HG03060 (cell line): ENCODE measurements at regions not wholly inside any gene's neighbourhood (a gene's known extent, or its start where the extent isn't known, plus 50 kb on each side); places are given as distances from the start of the nearest gene placed in this dataset.

ENCODE experiments used
- ATAC-seq: cut with Tn5 transposase; IDR thresholded peaks from one replicate; pipeline ENCODE4 v1.9.1; 2021; ENCODE audit warnings: low read depth, moderate number of reproducible peaks; ENCODE audit not compliant: unreplicated experiment

DNA sequence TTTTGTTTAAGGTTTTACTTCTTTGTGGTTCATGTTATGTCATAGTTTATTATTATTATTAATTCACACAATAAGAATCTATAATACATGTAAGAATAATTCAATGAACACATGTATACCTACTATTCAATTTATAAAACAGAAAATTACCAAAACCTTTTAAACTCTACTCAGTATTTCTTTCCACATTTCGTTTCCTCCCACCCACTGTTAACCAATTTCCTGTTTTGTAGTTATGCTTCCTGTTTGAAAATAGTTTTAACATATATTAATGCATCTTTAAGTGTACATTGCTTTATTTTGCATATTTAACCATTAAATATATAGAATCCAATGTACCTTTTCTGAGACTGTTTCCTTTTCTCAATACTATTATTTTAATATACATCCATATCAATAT, 397.9 kb upstream of the SPTLC3 start:
- ATAC-seq: no peak

DNA sequence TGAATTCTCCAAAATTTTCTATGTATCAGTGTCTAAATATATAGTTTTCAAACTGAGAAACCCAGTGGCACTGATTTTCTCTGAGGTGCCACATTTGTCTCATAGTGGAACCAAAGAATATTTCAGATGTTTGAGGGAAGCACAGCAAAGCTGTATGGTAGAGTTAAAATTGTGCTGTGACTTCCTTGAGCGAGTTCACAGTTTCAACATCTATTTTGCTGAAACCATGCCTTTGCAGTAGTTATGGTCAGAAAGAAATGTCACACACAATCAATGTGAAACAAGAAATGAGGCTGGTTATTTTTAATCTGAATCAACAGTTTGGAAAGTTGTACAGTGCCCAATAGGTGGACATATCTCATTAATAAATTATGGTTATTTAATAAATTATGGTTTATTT, 394.0 kb upstream of the SPTLC3 start:
- ATAC-seq: no peak

DNA sequence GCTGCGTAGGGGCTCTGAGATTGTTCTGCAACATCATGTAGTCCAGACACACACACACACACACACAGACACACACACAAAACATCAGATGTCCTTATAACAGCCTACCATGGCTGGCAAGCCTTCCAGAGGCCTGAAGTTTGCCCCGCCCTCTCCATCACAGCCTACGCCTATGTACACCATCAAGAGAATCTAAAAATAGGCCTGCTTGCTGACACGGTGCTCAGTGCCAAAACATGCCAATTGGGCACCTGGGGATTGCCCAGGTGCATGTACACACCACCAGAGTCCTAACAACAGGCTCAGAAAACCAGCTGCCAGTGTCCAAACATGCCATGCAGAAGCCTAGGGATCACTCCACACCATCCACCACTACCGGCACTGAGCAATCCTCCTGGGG, 391.7 kb upstream of the SPTLC3 start:
- no peak for ATAC-seq

DNA sequence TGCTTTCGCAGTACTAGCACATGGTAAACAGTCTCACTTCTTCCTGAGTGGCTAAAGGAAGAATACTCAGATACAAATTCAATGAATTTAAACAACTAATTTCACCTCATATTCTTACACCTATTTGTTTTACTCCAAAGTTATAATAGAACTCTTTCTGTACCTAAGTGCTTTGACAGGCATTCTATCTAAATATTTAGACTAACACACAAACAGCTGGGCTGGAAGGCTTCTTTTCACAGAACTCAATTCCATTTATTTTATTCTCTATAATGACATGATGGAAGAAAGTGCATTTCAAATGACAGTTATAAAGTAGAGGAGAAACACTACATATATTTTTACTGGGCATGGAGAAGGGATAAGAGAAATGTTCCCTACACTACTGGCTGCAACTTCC, 384.9 kb upstream of the SPTLC3 start:
- no peak for ATAC-seq

DNA sequence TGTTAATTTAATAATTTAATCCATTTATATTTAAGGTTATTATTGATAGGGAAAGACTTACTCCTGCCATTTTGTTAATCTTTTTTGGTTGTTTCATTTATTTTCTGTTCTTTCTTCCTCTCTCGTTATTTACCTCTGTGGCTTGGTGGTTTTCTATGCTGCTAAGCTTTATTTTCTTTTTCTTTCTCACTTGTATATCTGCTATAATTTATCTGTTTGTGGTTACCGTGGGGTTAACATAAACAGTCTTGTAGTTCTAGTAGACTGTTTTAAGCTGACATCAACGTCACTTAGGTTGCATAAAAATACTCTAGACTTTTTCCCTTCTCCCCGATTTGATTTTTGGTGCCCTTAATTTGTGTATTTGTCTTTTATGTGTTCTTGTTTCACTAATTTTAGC, 381.3 kb upstream of the SPTLC3 start:
- ATAC-seq: no peak

DNA sequence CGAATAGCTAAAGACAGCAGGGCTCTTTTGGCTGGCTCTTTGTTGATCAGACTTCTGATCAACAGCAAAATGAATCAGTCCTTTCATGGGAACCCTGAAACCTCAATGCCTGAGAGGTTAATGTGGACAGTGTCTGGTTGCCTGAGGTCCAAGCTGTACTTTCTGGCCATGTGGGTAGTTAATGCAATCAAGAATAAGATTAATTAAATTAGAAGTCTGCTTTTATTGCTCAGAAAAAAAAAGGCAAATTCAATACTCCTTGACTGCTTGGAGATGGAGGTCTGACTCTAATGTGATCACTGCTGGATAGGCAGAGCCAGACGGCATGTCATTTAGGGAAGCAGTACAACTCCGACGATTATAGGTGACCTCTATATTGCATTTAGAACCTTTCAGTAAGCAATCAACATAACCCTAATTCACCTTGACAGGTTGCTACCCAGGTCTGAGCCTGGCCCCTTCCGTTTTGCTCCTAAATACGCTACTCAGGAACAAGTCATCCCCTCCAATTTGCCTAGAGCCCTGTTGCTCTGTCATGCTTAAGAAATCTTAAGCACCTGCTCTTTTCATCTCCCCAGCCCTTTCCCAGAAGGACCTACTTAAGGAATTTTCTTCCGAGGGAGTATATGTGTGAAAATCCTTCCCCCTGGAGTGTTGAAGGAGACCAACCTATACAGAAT, 370.0 kb upstream of the SPTLC3 start:
- no peak for ATAC-seq

DNA sequence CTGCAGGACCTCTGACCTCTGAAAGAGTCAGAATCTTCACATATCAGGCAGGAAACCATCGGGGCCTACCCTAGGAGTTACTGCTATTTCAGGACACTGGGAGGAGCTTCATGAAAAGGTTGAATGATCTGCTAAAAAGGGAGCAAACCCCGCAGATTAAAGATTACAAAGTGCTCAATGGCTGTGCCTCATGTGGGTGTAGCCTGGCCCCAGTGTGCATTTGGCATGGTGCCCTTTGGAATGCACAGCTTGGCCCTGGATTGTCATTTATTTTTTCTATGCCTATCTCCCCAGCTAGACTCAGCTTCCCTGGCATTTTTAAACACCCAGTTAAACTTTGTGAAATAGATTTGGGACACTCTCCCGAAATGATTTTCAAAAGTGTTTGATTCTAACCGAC, 368.5 kb upstream of the SPTLC3 start:
- ATAC-seq: no peak

DNA sequence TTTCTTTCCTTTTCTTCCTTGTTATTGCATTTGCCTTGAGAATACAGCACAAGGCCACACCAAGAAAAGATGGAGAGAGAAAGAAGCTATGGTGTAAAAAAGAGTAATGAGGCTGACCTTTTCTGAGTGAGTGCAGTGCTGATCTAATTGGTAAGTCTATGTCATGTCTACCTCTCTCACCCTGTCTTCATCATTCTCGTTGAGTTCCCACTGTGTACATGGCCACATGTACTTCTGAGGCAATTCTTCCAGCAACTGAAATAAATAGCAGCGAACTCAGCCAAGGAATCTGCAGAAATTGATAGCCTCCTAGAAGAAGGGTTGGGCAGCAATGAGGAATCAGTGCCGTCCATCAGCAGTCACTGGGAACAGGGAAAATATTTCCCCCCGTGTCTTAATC, 367.2 kb upstream of the SPTLC3 start:
- no peak for ATAC-seq

DNA sequence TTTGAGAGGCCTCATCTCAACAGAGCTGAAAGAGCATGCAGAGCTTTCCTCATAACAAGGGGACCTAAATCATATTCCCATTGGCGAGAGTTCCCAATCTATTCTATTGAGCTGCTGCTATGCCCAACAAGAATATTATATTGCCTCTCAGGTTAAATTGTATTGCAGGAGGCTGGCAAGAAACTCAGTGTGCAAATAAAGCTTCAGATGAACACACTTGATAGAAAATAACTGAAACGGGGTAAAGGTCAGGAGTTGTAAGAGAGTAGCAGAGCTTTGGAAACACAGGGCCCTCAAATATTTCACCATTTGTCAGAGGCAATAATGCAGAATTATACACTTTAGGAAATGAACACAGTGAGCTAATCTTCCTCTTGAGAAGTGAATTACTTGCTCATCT, 364.3 kb upstream of the SPTLC3 start:
- no peak for ATAC-seq

DNA sequence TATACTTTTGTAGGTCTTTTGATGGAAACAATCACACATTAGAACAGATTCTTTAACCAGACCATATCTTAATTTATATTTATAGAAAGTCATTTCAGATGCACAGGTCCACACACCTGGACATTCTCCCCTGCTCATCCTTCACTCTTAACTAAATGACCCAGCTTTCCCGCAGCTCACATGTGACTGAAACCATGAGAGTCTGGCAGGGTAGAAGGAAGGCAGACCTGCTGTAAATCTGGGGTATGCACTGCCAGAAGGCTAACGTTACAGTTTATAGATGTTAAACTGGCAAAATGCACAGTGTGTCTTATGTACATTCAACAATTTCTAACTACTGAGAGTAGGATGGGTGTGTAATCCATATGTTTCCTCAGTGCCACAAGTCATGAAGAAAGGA, 359.5 kb upstream of the SPTLC3 start:
- no peak for ATAC-seq

DNA sequence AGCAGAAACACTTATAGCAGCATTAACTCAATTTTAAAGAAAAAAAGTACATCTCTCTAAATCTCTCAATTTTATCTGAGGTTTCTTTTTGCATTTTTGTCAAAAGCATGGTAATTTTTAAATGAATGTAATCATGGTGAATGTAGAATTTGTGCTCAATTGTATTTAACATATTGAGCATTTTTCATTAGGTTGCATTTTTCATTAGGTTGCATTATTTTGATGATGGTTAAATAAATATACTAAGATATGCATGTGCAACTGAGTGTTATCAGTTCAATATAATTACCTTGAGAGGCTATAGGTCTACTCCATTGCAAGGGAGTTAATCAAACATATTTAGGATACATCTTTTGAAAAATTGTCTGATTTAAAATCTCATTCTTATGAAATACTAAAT, 355.1 kb upstream of the SPTLC3 start:
- ATAC-seq: no peak

DNA sequence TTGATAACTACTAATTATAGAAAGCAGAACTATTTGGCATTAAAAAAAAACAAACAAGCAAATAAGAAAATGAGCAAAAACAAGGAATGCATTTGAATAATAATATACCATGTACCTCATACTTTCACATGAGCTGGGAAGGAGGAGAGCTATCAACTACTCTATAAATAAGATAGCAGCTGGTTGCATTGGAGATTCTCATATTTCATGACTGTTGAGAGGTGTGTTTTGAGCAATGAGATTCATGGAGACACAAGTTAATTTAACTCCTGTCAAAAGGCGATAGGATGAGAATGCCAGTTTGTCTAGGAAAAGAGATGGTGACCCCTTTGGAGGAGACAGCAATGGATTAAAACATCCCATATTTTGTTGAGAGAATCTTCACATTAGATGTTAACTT, 348.8 kb upstream of the SPTLC3 start:
- ATAC-seq: no peak

DNA sequence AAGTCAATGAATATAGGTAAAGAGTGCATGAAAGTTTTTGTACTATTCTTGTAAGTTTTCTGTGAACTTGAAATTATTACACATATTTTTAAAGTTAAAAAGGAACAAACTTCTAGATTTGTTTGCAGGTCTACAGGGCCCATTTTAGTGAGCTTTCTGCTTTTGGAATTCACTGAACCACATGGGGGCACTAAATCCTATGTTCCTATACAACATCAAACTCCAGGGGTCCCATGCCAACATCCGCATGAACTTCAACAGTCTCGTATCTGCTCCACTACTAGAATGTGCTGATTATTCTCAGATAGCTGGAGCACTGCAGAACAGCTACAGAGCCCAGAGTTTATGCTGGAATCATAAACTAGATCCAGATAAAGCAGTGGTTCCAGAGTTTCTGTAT, 347.9 kb upstream of the SPTLC3 start:
- ATAC-seq: no peak

DNA sequence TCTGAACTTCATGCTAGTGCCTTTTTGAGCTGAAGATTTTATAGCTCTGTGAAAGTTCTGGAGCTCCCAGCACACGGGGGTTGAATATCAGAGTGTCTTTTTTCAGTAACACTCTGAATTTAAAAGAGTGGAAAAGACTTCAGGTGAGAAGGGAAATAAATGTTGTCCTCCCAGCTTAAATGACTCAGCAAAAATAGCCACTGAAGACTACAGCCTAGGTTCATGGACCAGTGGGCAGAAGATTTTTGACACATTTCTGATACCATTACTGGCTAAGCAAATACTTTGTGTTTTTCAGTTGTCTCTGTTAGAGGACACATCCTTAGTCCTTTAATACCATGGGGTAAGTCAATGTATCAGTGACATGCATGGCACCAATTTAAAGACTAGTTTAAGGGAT, 338.5 kb upstream of the SPTLC3 start:
- no peak for ATAC-seq

DNA sequence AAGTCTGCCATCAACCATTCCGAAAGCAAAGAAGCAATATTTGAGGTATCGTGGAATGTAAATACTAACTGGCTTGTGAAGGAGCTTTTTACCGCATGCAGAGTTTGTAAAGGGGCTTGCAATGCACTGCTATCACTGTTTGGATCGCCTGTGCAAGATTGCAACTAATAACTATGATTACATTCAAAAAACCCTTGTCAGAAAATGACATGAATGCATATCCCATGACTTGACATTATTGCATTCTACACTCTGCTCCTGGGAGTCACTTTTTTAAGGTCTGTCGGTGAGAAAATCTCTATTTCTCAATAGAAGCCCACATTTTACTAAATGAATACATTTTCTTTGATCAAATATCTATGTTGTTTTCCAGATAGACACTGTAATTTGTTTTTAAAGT, 335.4 kb upstream of the SPTLC3 start:
- no peak for ATAC-seq

DNA sequence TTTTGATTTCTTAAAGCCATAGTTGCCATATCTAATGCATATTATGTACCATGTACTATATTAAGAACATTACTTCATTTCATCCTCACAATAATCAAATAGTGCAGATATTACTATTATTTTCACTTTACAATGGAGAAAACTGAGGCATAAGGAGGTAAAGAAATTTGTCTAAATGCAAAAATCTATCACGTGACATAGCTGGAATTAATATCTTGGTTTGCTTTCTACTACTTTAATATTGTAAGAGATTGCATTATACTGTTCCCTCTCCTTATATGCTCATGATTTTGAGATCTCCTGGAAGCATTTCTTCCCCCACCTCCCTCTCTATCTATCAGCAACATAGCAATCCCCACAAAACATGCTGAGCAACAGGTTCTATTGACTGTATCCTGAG, 330.8 kb upstream of the SPTLC3 start:
- ATAC-seq: no peak

DNA sequence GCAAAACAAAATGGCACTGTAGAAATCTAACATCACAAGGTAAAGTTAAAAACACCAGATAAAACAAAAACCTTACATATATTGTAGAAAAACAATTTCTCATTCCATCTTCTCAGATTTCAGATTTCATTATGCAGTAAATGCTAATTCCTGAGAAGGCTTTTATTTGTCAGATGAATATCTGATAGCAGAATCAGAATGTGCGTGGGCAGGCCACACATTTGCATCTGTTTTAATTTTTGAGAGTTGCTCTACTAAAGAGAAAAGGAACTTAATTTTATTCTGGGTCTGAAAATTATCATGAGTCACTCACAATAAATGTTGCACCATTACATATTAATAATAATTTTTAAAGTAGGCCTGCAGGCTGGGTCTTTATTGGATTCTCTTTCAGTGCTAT, 329.3 kb upstream of the SPTLC3 start:
- ATAC-seq: no peak

DNA sequence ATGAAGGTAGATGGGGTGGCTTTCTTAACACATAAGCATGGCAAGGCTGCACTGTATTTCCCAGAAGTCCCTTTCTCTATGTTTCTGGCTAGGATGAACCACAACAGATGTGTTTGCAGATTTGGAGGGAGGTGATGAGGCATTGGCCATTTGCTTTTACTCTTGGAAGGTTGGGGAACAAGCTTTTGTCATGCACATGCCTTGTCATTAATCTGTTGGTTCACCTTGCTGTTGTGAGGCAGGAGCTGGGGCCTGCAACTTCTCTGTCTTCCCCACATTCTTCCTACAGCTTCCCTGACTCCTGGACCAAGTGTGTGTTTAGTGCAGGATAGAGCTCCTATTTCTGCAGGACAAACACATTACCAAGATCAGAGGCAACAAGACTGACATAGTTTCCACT, 326.2 kb upstream of the SPTLC3 start:
- ATAC-seq: no peak

DNA sequence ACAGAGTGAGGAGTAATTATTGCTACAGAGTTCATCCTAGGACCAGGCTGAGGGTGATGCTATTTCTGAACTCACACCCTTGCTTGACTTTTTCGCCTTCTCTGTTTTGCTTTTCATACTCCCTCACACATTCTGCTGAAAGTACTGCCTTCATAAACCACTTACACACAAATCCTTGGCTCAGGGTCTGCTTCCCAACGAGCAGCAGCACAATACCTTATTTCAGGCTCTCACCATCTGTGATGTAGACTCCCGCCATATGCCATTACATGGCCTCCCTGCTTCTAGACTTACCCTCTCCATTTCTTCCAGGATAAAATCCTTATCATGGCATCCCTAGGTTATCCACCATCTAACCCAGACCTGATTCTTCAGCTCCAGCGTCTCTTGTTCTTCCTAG, 321.3 kb upstream of the SPTLC3 start:
- no peak for ATAC-seq

DNA sequence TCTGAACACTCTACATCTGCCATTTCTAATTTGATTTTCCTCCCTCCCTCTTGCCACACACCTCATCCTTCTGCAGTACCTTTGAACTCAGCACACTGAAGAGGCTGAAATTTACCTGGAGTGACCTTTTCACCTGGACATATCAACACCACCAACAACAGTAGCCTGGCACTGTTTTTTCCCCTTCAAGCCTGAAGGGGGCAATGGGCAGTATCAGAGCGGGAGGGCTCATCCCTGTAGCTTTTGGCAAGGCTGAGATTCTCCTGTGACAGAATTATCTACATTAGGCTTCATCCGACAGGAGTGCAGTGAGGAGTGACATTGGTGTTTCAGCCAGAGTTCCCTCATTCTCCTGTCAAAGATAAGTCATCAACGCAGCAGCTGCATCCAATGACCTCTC, 312.8 kb upstream of the SPTLC3 start:
- ATAC-seq: no peak

DNA sequence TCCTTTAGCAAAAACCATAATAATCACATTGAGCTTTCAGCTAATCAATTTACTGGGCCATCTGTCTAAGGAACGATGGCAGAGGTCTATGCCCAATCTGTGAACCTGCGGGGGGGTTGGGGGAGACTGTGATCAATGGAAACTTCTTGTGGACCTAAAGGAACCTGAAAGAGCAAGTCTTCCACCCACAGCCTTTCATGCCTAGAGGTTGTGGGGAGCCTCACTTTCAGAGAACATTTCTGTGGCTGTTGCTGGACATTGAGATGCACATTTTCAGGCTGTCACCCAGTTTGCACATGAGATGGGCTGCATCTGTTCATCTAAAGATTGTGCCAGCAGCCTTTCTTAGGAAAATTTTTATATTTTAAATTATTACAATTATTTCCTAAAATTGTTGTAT, 310.0 kb upstream of the SPTLC3 start:
- ATAC-seq: no peak

DNA sequence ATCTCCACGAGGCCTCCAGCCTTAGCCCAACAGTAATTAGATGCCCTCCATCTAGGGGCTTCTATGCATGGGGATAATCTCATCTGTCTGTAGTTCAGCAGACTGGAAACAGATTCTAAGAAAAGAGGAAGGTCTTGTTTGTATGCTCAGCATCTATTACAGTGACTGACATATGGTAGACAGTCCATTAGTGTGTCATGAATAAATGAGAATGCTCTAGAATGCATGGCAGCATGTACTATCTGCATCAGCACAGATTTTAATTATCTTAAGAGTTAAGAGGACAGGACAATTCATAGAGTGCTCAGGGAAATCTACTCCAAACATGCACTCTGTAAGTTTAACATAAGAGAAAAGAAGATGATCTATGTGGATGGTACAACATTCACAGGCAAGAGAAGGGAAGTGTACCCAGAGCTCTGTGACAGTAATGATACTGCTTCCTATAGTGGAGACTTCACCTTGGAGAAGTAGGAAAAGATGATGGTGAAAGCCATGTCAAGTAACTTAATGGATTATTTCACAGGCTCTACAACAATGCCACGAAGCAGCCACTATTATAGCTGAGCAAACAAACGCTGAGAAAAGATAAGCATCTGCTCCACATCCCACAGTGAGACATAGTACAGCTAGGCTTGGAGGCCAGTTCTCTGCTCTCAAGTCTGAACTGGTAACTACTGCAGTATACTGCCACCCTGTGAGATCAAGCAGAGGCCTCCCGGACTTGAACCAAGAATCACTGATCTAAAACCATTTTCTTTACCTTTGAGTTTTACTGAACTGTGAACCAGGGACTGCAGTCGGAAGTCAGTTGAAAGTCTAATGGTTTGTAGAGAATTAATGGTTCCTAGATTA, 309.2 kb upstream of the SPTLC3 start:
- ATAC-seq: no peak
